Thyroid gland (tissue), 4 donors: ENCODE measurements at regions not wholly inside any gene's neighbourhood (a gene's known extent, or its start where the extent isn't known, plus 50 kb on each side); places are given as distances from the start of the nearest gene placed in this dataset.

ENCODE experiments used
- CTCF ChIP-seq, 6 experiments: fragments of 200-600 bp in 3 of 6; fragments of 450-650 bp in 3 of 6; sonication (generic) in 3 of 6; IDR thresholded peaks; one replicate each; pipeline ENCODE4 v1.5.1; 2016 to 2019; ENCODE audit warnings: antibody characterized with exemption in 6 of 6, mild to moderate bottlenecking in 2 of 6, inconsistent platforms in 1 of 6, moderate library complexity in 1 of 6
- POLR2A ChIP-seq, 2 donors: fragments of 450-650 bp; IDR thresholded peaks; one replicate each; pipeline ENCODE4 v1.6.1; 2017; ENCODE audit warnings: antibody characterized with exemption in 2 of 2, mild to moderate bottlenecking in 2 of 2, moderate library complexity in 1 of 2

- TF ChIP-seq CTCF (IDR thresholded peaks at IDR 0.05) (no peak), POLR2A (IDR thresholded peaks at IDR 0.05) (no peak)
Measured at GRCh38 chr9:81058782-81059181, 630.6 kb downstream of the TLE1 start.
